DMS79 (cell line): ENCODE measurements at regions not wholly inside any gene's neighbourhood (a gene's known extent, or its start where the extent isn't known, plus 50 kb on each side); places are given as distances from the start of the nearest gene placed in this dataset.
"Not testable (repeated sequence)": the region's sequence is repeated elsewhere in the genome, so short reads cannot be mapped to it uniquely, and the experiment has no call there.

Experiments used
- DNase-seq: peaks from one replicate; lab custom pipeline; 2025; lab: John Stamatoyannopoulos, UW

DNA sequence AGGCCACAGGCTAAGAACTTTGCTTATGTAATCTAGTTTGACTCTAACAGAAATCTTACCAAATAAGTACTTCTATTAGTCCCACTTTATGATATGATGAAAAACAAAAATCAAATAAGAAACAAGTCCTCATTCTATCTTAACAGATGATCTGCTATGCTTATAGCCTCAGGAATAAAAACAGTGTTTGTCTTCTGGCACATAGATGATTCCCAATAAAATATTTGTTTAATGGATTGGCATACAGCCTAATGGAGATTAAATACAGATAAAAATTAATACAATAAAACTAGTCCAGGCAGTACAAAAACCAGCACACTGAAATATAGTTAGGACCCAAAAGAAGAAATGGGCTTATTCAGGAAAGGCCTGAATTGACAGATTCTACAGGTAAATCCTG, 971.4 kb upstream of the WWC1 start:
- DNase-seq, result no peak

DNA sequence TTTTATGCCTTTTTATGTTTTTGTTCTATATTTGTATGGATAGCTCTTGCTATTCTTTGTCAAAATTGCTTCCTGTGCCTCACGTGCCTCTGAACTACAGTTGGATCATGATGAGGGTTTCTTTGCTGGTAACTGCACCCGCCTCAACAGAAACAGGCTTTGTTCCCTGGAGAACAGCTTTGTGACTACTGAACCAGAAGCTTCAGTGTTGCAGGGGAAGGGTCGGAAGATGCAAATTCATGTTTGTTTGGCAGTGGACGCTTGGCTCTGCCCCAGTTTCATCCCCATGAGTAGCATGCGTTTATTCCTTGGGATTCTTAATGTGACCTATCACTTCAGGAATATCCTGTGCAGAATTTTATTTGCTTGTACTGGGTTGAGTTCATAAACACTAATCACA, 959.1 kb upstream of the WWC1 start:
- no peak for DNase-seq

- DNase-seq, result no peak
Measured at GRCh38 chr5:167336161-167336560, 955.3 kb upstream of the WWC1 start.

- no peak for DNase-seq
Measured at GRCh38 chr5:167339205-167339604, 952.2 kb upstream of the WWC1 start.

DNA sequence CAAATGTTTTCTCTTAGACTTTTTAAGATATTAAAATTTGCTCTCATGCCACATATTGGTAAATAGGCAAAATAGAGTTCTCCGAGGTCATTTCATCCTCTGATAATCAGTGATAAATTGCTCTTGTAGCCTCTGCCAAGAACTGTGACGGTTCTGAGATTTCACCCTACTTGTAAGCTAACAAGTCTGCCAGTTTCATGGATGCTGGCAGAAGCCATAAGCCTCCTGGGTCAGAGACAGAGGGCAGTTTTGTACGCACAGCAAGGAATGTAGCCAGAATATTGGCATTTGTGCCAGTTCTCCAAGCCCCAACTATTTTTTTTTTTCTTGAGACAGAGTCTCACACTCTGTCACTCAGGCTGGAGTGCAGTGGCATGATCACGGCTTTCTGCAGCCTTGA, 945.0 kb upstream of the WWC1 start:
- no peak for DNase-seq

GRCh38 chr5:167348251-167348926, 943.1 kb upstream of the WWC1 start:
- no peak for DNase-seq

DNA sequence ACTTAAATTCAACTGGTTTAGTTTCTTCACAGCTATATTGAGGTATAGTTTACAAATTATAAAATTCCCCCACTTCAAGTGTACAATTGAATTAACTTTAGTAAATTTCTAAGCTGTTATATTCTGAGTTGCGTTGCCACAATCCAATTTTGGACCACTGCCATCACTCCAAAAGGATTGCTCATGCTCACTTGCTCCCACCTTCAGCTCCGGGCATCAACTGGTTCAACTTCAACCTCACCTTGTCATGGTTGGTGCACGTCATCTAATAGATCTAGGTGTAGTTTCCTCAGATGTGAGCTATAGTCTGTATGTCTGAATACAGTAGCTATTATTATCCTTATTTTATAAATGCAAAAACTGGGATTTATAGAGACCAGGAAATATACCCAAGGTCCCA, 942.5 kb upstream of the WWC1 start:
- no peak for DNase-seq

- no peak for DNase-seq
Measured at GRCh38 chr5:167351316-167351715, 940.1 kb upstream of the WWC1 start.

GRCh38 chr5:167352801-167353200, 938.6 kb upstream of the WWC1 start:
- DNase-seq, result no peak

DNA sequence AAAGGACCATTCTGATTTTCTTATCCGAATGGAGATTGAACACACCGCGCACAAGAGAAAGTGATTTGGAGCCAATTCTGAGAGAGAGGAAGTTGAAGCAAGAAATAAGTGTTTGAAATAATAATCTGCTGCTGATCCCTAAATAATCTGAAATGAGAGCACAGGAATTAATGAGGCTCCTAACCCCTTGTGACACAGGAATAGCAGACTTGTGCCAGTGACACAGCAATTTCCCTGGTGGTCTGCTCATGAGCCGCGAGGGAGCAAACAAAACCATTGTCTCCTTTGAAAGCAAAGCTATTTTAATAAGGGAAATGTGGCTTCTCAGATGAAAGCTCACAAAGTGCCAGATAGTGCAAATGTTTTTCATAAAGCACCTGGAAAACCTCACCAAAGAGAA, 936.1 kb upstream of the WWC1 start:
- no peak for DNase-seq

DNA sequence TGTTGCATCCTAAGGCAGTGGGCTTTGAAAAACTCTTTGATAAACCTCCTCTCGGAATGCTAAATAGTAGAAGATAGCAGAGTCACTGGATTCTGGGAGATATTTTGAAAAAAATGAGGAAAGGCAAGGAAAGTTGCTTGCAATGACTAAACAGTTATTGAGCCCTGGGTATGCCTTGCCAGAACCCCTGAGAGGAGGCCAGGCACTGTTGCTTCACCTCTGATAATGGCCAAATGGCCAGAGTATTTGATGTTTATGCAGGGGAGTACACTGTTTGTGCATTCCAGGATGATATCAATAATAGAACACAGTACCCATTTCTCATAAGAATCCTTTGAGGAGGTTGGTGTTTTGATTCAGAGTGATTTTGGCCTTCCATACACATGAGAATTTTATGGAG, 935.1 kb upstream of the WWC1 start:
- no peak for DNase-seq

DNA sequence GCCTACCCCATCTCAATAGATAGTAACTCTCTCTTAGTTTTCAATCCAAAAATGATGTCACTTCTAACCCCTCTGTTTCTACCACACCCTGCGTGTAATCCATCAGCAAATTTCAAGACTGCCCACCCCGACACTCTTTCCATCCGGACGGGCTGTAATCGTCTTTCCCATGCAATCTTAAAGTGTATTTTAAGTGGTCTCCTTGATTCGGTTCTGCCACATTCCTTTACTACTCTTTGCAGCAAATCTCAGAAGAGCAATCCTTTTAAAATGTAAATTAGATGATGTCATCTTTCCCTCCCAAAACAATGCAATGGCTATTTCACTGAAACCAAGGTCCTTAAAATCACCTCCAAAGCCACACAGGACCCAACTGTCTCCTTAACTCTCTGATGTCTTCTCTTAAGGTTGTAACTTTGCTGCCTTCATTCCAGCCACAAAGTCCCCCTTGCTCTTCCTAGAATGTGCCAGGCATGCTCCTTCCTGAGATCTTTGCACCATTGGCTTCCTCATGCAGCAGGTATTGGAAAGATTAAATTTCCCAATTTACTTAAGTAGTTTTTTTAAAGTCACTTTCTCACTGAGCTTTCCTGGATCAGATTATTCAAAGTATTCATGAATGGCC, 932.5 kb upstream of the WWC1 start:
- no peak for DNase-seq

- DNase-seq, result no peak
Measured at GRCh38 chr5:167361795-167362194, 929.6 kb upstream of the WWC1 start.

GRCh38 chr5:167363065-167363464, 928.4 kb upstream of the WWC1 start:
- no peak for DNase-seq

DNA sequence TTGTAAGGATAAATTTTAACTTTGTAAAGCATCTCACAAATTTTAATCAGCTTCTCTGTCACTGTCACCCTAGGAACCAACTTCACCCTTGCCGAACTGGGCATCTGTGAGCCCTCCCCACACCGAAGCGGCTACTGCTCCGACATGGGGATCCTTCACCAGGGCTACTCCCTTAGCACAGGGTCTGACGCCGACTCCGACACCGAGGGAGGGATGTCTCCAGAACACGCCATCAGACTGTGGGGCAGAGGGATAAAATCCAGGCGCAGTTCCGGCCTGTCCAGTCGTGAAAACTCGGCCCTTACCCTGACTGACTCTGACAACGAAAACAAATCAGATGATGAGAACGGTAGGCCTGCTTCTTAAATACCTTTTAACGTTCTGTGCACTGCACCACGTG, 916.3 kb upstream of the WWC1 start:
- no peak for DNase-seq

GRCh38 chr5:167378894-167379723, 912.3 kb upstream of the WWC1 start:
- DNase-seq, result no peak

DNA sequence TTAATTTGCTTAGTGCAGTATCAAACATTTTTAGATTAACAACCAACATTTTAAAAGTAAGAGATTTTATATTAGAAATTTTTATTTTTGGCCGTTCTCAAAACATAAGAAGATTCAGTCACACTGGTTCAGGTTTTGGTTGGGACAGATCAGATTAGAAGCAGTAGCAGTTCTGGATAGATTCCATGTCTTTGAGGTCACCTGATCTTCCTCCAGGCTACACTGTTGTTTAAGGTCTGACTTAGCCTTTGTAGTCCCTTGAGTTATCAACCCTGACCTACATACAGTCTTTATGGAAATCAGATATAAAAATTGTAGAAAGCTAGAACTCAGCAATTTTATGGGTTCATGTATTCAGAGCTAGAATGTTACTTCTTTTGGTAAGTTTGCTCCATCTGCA, 910.0 kb upstream of the WWC1 start:
- DNase-seq, result no peak

DNA sequence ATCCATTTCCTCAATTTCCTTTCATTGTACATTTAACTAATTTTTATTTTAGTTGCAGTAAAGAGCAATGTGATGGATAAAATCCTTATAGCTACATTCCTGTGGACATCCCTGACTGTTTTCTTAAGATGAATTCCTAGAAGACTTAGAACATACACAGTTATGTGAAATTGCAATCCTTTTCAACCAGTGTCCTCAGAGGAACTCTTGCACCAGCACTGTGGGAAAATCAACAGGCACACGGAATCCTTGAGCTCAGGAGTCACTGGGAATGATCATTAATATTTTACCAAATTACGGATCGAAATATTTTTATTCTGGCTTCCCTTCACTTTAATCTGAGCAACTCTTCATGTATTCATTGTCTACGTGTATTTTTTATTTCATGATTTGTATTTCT, 901.9 kb upstream of the WWC1 start:
- DNase-seq, result no peak

DNA sequence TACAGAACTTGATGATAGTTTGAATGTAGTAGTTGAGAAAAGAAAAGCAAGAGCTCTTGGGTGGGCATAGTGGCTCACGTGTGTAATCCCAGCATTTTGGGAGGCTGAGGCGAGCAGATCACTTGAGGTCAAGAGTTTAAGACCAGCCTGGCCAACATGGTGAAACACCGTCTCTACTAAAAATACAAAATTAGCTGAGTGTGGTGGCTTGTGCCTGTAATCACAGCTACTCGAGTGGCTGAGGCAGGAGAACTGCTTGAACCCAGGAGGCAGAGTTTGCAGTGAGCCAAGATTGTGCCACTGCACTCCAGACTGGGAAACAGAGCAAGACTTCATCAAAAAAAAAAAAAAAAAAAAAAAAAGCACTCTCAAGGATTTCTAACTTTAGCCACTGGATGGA, 900.2 kb upstream of the WWC1 start:
- not testable (repeated sequence) for DNase-seq

GRCh38 chr5:167392240-167392639, 899.2 kb upstream of the WWC1 start:
- no peak for DNase-seq

DNA sequence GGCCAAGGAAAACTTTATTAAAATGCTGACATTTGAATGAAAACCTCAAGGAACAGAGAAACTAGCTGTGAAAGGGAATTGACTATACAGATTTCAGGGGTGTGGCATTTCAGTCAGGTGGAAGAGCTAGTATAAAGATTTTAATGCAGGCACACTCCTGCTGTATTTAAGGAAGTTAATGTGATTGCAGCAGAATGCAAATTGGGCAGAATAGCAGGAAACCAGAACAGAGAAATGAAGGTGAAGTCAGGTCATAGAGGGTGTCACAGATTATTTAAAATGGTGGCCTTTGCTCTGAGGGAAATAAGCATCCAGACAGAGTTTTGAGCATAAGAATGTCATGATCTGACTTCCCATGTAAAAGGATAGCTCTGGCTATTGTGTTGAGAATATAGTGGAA, 898.1 kb upstream of the WWC1 start:
- no peak for DNase-seq

GRCh38 chr5:167402671-167403070, 888.8 kb upstream of the WWC1 start:
- no peak for DNase-seq

DNA sequence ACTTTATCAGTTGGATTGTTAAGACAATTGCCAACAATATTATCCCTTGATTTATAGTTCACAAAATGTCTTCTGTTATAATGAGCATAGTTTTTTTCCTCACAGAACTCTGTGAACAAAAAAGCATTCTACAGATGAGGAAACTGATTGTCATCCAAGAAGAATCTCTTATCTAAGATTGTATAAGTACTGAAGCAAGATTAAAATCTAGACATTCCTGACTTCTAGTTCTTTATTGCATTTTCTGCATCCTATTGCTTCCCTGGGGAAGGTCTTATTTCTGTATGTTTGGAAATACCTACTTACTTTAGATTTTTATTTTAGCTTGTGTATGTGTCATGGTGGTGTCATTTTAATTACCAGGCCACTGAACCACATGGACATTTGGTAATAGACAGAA, 884.9 kb upstream of the WWC1 start:
- no peak for DNase-seq
